HCT116 (cell line): ENCODE measurements at regions not wholly inside any gene's neighbourhood (a gene's known extent, or its start where the extent isn't known, plus 50 kb on each side); places are given as distances from the start of the nearest gene placed in this dataset.

Source experiments
- ATAC-seq: fragments of 200-7000 bp; cut with Tn5 transposase; 2 replicates; pipeline ENCODE4 v1.9.1; 2020; ENCODE audit warnings: mild to moderate bottlenecking, moderate library complexity
- BruUV-seq: library from RNA; stranded (reverse); fragments of 400-500 nt; replicated peaks from 2 replicates; lab custom pipeline; 2021; lab: Mats Ljungman, UMichigan
- CTCF ChIA-PET: fragments of 300-600 bp; sonication (Branson Sonifier 250); formaldehyde crosslinking; loops from one replicate; lab custom pipeline; 2021; ENCODE audit warnings: antibody characterized with exemption; lab: Charles Lee
- POLR2A ChIA-PET: fragments of 300-600, 350-600 bp; sonication (Branson Sonifier 250); formaldehyde crosslinking; loops from one replicate; lab custom pipeline; 2021; ENCODE audit warnings: antibody characterized with exemption; lab: Charles Lee
- RAD21 ChIA-PET, 2 experiments: fragments of 300-600 bp; sonication (Branson Sonifier 250); formaldehyde crosslinking; loops; one replicate each; lab custom pipeline; 2023; ENCODE audit warnings: low total read pairs in 2 of 2; ENCODE audit not compliant: uncharacterized antibody in 2 of 2, unreplicated experiment in 2 of 2, low non-redundant PET in 1 of 2; lab: Charles Lee
- DNase-seq: peaks from one replicate; pipeline ENCODE4 v3.0.0-alpha.2; 2010; ENCODE audit warnings: low read depth, low spot score
- H2AFZ ChIP-seq: fragments of 200-600 bp; shearing (Covaris generic), sonication (generic); 2 replicates; pipeline ENCODE4 v1.6.1; 2017; ENCODE audit warnings: low read depth, mixed run types, mixed read lengths, antibody characterized with exemption, low read length; ENCODE audit not compliant: poor library complexity, severe bottlenecking
- H3K27ac ChIP-seq: 2 replicates; pipeline ENCODE4 v1.5.1; 2012; ENCODE audit warnings: low read depth, low read length
- H3K27me3 ChIP-seq: fragments of 200-600 bp; sonication (generic); 2 replicates; pipeline ENCODE4 v1.6.1; 2016; ENCODE audit warnings: mixed run types, low read length, mixed read lengths; ENCODE audit not compliant: insufficient read depth
- H3K36me3 ChIP-seq, 2 experiments: fragments of 200-500 bp in 1 of 2; fragments of 200-600 bp in 1 of 2; sonication (Bioruptor generic) in 1 of 2; sonication (generic) in 1 of 2; 2 replicates each; pipeline versions ENCODE4 v1.5.1 to v1.6.1; 2014 to 2016; ENCODE audit warnings: low read length in 2 of 2, inconsistent platforms in 1 of 2, mixed read lengths in 1 of 2, mixed run types in 1 of 2; ENCODE audit not compliant: insufficient read depth in 2 of 2, control insufficient read depth in 1 of 2
- H3K4me1 ChIP-seq, 2 experiments: fragments of 200-600 bp in 1 of 2; sonication (generic) in 1 of 2; 2 replicates each; pipeline versions ENCODE4 v1.5.1 to v1.6.1; 2012 to 2017; ENCODE audit warnings: low read length in 2 of 2, inconsistent platforms in 1 of 2, mild to moderate bottlenecking in 1 of 2, mixed read lengths in 1 of 2, mixed run types in 1 of 2, moderate library complexity in 1 of 2; ENCODE audit not compliant: insufficient read depth in 2 of 2, control insufficient read depth in 1 of 2
- H3K4me2 ChIP-seq: fragments of 200-600 bp; sonication (generic); 2 replicates; pipeline ENCODE4 v1.6.1; 2017; ENCODE audit warnings: mixed run types, low read length, mixed read lengths
- H3K4me3 ChIP-seq, 2 experiments: fragments of 200-600 bp in 1 of 2; sonication (generic) in 1 of 2; replicated peaks in 1 of 2; 2 replicates each; pipeline ENCODE4 v1.5.1; 2011 to 2016; ENCODE audit warnings: low read length in 2 of 2, control low read depth in 1 of 2, low read depth in 1 of 2, mild to moderate bottlenecking in 1 of 2, mixed read lengths in 1 of 2, mixed run types in 1 of 2
- H3K79me2 ChIP-seq: fragments of 200-600 bp; sonication (generic); 2 replicates; pipeline ENCODE4 v1.6.1; 2017; ENCODE audit warnings: mild to moderate bottlenecking, mixed run types, low read length, moderate library complexity, mixed read lengths; ENCODE audit not compliant: insufficient read depth
- H3K9ac ChIP-seq: fragments of 200-600 bp; sonication (generic); 2 replicates; pipeline ENCODE4 v1.6.1; 2016; ENCODE audit warnings: low read length, mixed read lengths
- H3K9me2 ChIP-seq: fragments of 200-600 bp; sonication (generic), shearing (Covaris generic); 2 replicates; pipeline ENCODE4 v1.6.1; 2017; ENCODE audit warnings: mixed run types, mild to moderate bottlenecking, moderate library complexity; ENCODE audit not compliant: insufficient read depth
- H3K9me3 ChIP-seq, 2 experiments: fragments of 200-500 bp in 1 of 2; fragments of 200-600 bp in 1 of 2; sonication (Bioruptor generic) in 1 of 2; sonication (generic) in 1 of 2; 2 replicates each; pipeline ENCODE4 v1.6.1; 2014 to 2017; ENCODE audit warnings: low read length in 2 of 2, mixed read lengths in 2 of 2, inconsistent platforms in 1 of 2, low read depth in 1 of 2, mild to moderate bottlenecking in 1 of 2, mixed run types in 1 of 2, moderate library complexity in 1 of 2; ENCODE audit not compliant: control insufficient read depth in 1 of 2, insufficient read depth in 1 of 2
- H4K20me1 ChIP-seq: fragments of 200-600 bp; sonication (generic), shearing (Covaris generic); 2 replicates; pipeline ENCODE4 v1.6.1; 2017; ENCODE audit warnings: mixed run types, mild to moderate bottlenecking, moderate library complexity; ENCODE audit not compliant: insufficient read depth
- CBX3 ChIP-seq: IDR thresholded peaks from 2 replicates; pipeline ENCODE4 v1.6.1; 2012; ENCODE audit warnings: low read depth
- CEBPB ChIP-seq: IDR thresholded peaks from 2 replicates; pipeline ENCODE4 v1.6.1; 2012; ENCODE audit warnings: low read depth
- EGR1 ChIP-seq: IDR thresholded peaks from 2 replicates; pipeline ENCODE4 v1.6.1; 2012; ENCODE audit warnings: low read depth
- ELF1 ChIP-seq: IDR thresholded peaks from 2 replicates; pipeline ENCODE4 v1.6.1; 2012; ENCODE audit warnings: low read depth, borderline replicate concordance
- EZH2phosphoT487 ChIP-seq: fragments of 200-600 bp; IDR thresholded peaks from 2 replicates; pipeline ENCODE4 v1.6.1; 2018; ENCODE audit warnings: antibody characterized with exemption, borderline replicate concordance
- POLR2A ChIP-seq: IDR thresholded peaks from 2 replicates; pipeline ENCODE4 v1.7.0; 2011; ENCODE audit warnings: borderline replicate concordance; ENCODE audit not compliant: insufficient read depth, insufficient read length; ENCODE audit errors: extremely low read depth
- RAD21 ChIP-seq: IDR thresholded peaks from 2 replicates; pipeline ENCODE4 v1.6.1; 2012; ENCODE audit warnings: low read depth, mild to moderate bottlenecking
- REST ChIP-seq: IDR thresholded peaks from 2 replicates; pipeline ENCODE4 v1.6.1; 2012; ENCODE audit warnings: low read depth
- TCF7L2 ChIP-seq: IDR thresholded peaks from 2 replicates; pipeline ENCODE4 v1.7.0; 2011; ENCODE audit warnings: borderline replicate concordance, inconsistent platforms; ENCODE audit not compliant: insufficient read depth, insufficient read length; ENCODE audit errors: extremely low read depth
- ZNF274 ChIP-seq: fragments of 200-500 bp; sonication (Bioruptor generic); IDR thresholded peaks from 2 replicates; pipeline ENCODE4 v1.6.1; 2014; ENCODE audit warnings: mild to moderate bottlenecking, low read depth, low read length, inconsistent platforms
- intact Hi-C: fragments of 100-400 bp; cut with micrococcal nuclease; formaldehyde crosslinking; loops from 2 replicates; pipeline ENCODE4 v1.10.0; 2022
- TF ChIP-seq, protein P1 (sequence below): IDR thresholded peaks from 2 replicates; pipeline ENCODE4 v1.6.1; 2012
- TF ChIP-seq, protein P2 (sequence below), 3 experiments: fragments of 200-600 bp in 1 of 3; sonication (generic) in 1 of 3; IDR thresholded peaks in 2 of 3; conservative IDR thresholded peaks in 1 of 3; 2 replicates each; pipeline ENCODE4 v1.5.1; 2012 to 2017; ENCODE audit warnings: low read depth in 2 of 3, low read length in 2 of 3, antibody characterized with exemption in 1 of 3, borderline replicate concordance in 1 of 3, control low read depth in 1 of 3, mild to moderate bottlenecking in 1 of 3, mixed read lengths in 1 of 3, mixed run types in 1 of 3, moderate library complexity in 1 of 3; ENCODE audit not compliant: insufficient read depth in 1 of 3

DNA sequence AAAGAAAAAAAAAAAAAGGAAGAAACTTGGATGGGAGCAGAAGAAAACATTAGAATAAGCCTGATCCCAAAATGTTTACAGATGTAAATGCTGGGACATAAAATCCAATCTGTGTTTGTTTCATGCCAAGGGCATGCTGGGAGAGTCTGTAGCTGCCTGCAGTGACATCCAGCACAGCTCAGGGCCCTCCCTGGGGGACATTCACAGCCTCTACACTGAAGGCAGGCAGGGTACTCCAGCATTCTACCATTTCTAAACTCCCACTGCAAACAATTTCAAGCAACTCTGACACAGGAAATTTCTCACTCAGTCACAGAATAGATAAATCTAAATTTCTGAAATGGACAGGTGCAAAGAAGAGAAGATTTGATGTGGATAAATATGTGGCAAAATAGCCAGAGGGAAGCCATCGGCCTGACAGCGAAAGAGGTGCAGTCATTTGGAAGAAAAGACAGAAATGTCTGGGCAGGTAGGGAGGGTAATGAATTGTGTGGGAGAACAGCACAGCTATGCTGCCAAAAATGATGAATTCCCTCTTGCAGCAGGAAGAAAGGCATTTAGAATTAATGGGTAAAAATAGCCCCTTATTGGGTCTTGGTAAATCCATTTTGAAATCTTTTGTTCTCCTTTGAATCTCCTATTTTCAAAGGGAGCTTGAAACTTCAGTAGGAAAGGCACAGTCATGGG, 199.4 kb downstream of the MED10 start:
- no peaks in the 10 kb centered on the region for H3K79me2 ChIP-seq
- H3K9me3 ChIP-seq = no peaks in the 10 kb centered on the region
- H3K4me2 ChIP-seq = no peak overlapping the region
- ChIA-PET RAD21 (no interaction called here), POLR2A (no interaction called here), CTCF (no interaction called here)
- intact Hi-C loops = no loop called here
- H3K27ac ChIP-seq = no peak overlapping the region
- TF ChIP-seq EZH2phosphoT487 = no peak
- no peaks in the 10 kb centered on the region for H4K20me1 ChIP-seq
- ATAC-seq = no peak
- no peak overlapping the region for H3K9ac ChIP-seq
- no peak overlapping the region for H3K4me3 ChIP-seq
- no TSS peak for BruUV-seq
- H3K27me3 ChIP-seq = no peaks in the 10 kb centered on the region; the same call in 1 of the 2 replicates
- H3K9me2 ChIP-seq = no peaks in the 10 kb centered on the region
- DNase-seq = no peak
- no peaks in the 10 kb centered on the region for H3K4me1 ChIP-seq
- no peaks in the 10 kb centered on the region for H3K36me3 ChIP-seq
- H2AFZ ChIP-seq = no peak overlapping the region

DNA sequence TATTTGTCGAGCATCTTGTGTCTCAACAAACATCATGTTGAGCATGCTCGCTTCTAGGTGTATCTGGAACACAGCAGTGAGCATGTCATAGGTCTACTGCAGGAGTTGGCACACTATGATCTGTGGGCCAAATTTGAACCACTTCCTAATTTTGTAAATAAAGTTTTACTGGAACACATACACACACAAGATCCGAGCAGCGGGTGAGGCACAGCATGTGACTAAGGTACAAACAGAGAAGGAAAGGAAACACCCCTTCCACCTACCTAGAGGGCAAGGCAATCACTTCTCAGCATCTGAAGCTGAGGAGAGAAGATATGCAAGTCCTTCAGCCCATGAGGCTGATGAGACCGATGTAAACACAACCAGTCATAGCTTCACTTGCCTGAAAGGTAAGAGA, 200.4 kb downstream of the MED10 start:
- Histone ChIP-seq H3K4me1 (no peaks in the 10 kb centered on the region), H3K9me3 (no peaks in the 10 kb centered on the region), H2AFZ (no peak overlapping the region), H3K27me3 (no peaks in the 10 kb centered on the region), H3K27ac (no peak overlapping the region), H3K9me2 (no peaks in the 10 kb centered on the region), H3K9ac (no peak overlapping the region), H3K4me2 (no peak overlapping the region), H3K36me3 (no peaks in the 10 kb centered on the region), H3K79me2 (no peaks in the 10 kb centered on the region), H4K20me1 (no peaks in the 10 kb centered on the region), H3K4me3 (no peak overlapping the region)
- no peak for ATAC-seq
- no TSS peak for BruUV-seq
- CTCF ChIA-PET = no interaction called here
- intact Hi-C loops = no loop called here
- DNase-seq = no peak
- POLR2A ChIA-PET = no interaction called here
- RAD21 ChIA-PET = no interaction called here
- TF ChIP-seq, protein P1, sequence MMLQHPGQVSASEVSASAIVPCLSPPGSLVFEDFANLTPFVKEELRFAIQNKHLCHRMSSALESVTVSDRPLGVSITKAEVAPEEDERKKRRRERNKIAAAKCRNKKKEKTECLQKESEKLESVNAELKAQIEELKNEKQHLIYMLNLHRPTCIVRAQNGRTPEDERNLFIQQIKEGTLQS = no peak
- TF ChIP-seq ZNF274 (no peak), POLR2A (no peak), EGR1 (no peak), RAD21 (no peak), CEBPB (no peak), REST (no peak), EZH2phosphoT487 (no peak), TCF7L2 (no peak), ELF1 (no peak), CBX3 (no peak)
- TF ChIP-seq, protein P2, sequence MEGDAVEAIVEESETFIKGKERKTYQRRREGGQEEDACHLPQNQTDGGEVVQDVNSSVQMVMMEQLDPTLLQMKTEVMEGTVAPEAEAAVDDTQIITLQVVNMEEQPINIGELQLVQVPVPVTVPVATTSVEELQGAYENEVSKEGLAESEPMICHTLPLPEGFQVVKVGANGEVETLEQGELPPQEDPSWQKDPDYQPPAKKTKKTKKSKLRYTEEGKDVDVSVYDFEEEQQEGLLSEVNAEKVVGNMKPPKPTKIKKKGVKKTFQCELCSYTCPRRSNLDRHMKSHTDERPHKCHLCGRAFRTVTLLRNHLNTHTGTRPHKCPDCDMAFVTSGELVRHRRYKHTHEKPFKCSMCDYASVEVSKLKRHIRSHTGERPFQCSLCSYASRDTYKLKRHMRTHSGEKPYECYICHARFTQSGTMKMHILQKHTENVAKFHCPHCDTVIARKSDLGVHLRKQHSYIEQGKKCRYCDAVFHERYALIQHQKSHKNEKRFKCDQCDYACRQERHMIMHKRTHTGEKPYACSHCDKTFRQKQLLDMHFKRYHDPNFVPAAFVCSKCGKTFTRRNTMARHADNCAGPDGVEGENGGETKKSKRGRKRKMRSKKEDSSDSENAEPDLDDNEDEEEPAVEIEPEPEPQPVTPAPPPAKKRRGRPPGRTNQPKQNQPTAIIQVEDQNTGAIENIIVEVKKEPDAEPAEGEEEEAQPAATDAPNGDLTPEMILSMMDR (IDR thresholded peaks at IDR 0.05 in 2 of 3, conservative IDR thresholded peaks at IDR 0.05 in 1 of 3; ENCODE audit: borderline replicate concordance in 1 of 3, insufficient read depth in 1 of 3, low read depth in 2 of 3, low read length in 2 of 3) = no peak
